Activated CD8-positive, alpha-beta memory T cell treated with anti-CD3 and anti-CD28 coated beads, Interleukin-2, amount 50 U/mL, for 4 hours (primary cell): ENCODE measurements at regions not wholly inside any gene's neighbourhood (a gene's known extent, or its start where the extent isn't known, plus 50 kb on each side); places are given as distances from the start of the nearest gene placed in this dataset.

Experiments used
- DNase-seq: peaks from one replicate; pipeline ENCODE4 v3.0.0-alpha.2; 2020

- DNase-seq = no peak
These were observed 2266.4 kb upstream of the TENM3 start for GRCh38 chr4:179976777-179977176.

DNA sequence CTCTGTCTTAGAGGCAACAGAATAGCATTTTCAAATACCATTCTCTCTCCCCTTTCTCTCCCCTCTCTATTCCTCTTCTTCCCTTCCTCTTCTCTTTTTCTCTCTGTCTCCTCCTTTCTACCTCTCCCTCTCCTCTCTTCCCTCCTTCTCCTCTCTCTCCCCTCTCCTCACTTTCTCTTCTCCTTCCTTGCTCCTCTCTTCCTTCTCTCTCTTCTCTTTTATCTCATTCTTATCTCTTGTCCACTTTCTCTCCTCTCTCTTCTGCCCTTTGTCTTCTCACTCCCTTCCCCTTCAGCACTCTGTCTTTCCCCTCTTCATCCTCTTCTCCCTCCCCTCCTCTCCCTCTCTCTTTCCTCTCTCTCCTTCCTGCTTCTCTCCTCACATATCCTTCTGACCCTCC is 2265.8 kb upstream of the TENM3 start:
- DNase-seq = no peak

DNA sequence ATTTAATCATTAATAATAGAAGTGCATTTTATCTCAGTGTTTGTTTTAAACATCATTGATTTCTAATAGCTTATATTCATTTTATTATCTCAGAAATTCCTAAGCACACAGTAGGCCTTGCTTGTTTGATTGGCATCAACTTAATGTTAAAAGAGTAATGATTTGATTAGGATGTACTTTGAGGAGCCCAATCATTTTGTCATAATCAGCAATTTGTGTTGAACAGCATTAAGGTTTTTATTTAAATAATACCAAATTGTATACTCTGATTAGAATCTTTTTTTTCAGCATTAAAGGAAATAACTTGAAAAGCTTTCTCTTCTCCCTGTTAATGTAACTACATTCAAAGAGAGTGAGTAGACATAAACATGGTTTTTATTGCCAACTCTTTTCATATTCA is 2262.0 kb upstream of the TENM3 start:
- no peak for DNase-seq

DNA sequence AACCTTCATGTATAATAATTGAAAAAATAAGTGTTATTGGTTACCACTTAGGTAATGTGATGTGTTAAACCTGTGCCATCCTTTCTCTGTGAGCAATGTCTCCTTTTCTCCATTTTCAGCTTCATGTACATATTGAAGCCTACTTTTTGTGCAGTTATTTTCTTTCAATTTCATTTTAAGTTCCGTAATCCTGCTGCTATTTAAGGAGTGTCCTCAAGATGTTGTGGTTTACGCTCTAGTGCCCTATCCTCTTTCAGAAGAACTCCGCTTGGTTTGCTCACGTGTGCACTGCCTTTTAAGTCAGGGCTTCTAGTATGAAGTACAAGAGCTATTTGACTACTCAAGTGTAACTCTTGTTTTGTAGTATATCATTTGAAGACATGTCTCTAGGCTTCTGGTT is 2253.2 kb upstream of the TENM3 start:
- no peak for DNase-seq

- no peak for DNase-seq
These were observed 2233.9 kb upstream of the TENM3 start for GRCh38 chr4:180009316-180009715.

DNA sequence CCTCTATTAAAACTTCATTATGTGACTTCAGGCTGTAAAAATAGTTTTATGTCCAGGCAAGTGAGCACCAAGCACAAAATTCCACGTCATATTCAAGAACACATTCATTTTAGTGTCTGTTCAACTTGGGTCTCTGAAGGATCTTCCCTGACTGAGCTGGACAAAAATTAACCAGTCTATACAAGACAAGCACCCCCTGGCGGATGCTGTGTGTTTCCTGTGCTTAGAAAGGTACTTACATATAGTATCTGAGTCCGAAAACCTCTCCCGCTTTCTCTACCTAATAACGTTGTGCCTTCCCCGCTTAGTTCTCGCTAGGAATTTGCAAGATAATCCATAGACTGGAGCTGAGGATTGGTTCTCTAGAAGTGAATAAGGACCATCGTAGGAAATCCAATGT is 2214.5 kb upstream of the TENM3 start:
- no peak for DNase-seq

- no peak for DNase-seq
These were observed 2211.9 kb upstream of the TENM3 start for GRCh38 chr4:180031330-180031729.

GRCh38 chr4:180041576-180041975 is 2201.6 kb upstream of the TENM3 start:
- DNase-seq = no peak

GRCh38 chr4:180052629-180053028 is 2190.6 kb upstream of the TENM3 start:
- no peak for DNase-seq

DNA sequence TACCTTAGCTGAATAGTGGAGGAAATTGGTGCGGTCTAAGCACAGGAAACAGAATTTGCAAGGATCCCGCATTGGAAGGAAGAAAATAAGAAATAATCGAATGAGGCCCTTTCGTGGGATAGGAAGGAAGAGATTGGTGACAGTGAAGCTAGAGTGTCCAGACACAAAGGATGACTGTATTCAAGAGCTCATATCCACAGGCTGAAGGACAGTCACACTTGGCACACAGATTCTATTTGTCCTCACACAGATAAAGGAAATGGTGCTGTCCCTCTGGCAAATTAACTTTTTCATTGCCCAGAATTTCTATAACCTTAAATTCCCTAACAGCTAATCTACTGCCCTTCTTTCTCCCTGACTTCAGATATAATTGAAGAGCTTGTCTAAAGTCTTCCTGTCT is 2188.9 kb upstream of the TENM3 start:
- no peak for DNase-seq

DNA sequence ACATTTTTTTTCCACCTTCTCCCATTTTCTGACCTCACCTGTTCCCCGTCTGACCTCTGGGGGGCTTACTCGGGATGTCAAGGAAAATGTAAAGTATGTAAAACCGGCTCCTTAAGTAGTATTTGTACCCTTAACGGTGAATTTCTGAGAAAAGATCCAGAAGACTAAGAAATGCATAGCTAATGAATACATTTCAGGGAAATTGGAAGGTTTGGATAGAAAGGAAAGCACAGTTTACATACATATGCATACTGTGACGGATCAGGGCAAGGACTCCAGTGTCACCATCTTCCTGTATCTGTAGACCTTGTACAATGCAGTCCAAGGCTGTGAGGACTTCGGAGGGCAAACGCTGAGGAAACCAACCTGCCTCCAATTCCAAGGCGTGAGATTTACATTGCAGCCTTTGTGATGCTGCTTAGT is 2185.9 kb upstream of the TENM3 start:
- no peak for DNase-seq

- DNase-seq = no peak
These were observed 2185.1 kb upstream of the TENM3 start for GRCh38 chr4:180057891-180058671.

- no peak for DNase-seq
These were observed 2184.4 kb upstream of the TENM3 start for GRCh38 chr4:180058691-180059215.

DNA sequence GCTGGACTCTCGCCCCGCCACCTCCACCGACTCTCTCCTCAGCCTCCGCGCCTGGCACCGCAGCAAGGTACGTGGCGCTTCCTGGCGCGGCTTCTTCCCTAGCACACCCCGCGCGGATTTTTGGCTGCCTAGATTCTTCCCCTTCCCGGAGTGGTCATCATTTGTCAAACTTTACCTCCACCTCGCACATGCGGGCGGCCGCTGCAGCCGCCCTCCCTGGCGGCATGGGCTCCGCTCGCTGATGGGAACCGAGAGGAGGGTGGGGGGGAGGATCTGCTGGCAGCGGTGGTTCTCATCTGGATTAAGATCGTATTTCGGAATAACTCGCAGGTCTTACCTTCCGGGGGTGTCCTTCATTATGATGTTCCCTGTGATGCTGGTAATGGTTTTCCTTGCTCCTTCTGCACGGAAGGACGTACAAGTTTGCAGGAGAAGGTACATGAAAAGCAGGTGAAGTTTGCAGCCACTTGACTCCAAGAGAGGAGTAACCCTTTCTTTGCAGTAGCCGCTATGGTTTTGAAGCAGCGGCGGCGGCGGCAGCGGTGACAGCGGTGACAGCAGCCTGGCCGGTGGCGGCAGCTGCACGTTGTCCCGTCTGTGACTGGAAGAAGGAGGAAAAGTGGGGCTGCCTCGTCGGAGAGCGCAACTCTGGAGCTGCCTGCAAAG is 2183.9 kb upstream of the TENM3 start:
- no peak for DNase-seq

- DNase-seq = no peak
These were observed 2182.9 kb upstream of the TENM3 start for GRCh38 chr4:180060159-180060889.

- DNase-seq = no peak
These were observed 2162.1 kb upstream of the TENM3 start for GRCh38 chr4:180081072-180081471.

DNA sequence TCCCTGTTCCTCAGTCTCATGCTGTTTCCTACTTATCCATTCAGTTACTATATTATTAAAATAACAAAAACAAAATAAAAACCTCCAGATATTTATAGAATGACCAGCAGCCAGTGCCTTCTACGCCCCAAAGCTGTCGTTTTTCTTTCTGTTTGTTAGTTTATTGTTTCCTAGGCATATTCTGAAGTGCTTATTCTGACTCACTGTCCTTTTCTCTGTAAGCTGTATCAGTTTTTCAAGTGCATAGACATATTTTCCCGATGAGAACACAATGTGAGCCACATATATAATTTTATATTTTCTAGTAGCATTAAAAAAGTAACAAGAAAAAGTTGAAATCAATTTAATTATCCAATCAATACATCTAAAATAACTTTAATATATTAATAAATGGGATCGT is 2158.6 kb upstream of the TENM3 start:
- no peak for DNase-seq

GRCh38 chr4:180086480-180087190 is 2156.6 kb upstream of the TENM3 start:
- no peak for DNase-seq

DNA sequence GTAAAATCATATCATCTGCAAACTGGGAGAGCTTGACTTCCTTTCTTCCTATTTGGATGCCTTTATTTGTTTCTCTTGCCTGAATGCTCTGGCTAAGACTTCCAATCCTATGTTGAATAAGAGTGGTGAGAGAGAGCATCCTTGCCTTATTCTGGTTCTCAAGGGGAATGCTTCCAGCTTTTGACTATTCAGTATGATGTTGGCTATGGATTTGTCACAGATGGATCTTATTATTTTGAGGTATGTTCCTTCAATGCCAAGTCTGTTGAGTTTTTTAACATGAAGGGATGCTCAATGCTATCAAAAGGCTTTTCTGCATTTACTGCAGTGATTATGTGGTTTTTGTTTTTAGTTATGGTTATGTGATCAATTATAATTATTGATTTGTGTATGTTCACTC is 2144.6 kb upstream of the TENM3 start:
- no peak for DNase-seq

GRCh38 chr4:180099957-180100356 is 2143.2 kb upstream of the TENM3 start:
- DNase-seq = no peak

DNA sequence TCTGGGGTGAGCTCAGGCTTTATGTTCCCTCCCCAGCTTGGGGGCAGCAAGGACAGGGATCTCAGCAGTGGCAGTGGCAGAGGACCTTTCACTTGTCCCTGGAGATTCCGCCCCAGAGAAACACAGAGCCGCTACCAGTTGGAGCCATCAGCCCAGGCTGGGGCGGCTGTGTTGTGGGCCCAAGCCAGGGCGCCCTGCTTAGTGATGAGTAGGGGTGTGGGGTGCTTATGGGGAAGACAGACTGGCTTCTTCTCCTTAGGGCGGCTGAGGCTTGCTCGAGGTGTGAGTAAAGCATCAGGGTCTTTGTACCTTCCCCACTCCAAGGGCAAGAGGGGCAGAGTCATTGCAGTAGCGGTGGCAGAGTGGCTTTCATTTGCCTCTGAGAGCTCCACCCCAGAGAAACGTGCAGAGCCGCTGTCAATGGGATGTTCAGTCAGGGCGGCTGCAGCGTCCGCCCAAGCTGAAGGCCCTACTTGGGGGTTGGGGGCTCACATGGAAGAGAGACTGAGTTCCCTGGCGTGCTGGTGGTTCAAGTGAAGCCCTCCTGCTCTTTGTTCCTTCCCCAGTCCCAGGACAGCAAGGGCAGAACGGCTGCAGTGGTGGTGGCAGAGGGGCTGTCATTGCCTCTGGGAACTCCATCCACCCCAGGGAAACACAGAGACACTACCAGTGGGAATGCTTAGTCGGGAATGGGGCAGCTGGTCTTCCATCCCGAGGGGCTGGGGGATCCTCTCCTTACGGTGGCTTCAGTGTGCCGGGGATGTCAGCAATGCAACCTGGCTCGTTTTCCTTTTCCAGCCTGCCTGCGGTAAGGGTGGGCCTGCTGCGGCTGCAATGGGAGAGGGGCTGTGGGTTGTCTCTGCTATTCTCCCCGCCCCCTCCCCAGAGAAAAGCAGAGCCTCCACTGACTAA is 2142.5 kb upstream of the TENM3 start:
- DNase-seq = no peak
